ENCODE measurements at regions not wholly inside any gene's neighbourhood (a gene's known extent, or its start where the extent isn't known, plus 50 kb on each side); places are given as distances from the start of the nearest gene placed in this dataset.

DNA sequence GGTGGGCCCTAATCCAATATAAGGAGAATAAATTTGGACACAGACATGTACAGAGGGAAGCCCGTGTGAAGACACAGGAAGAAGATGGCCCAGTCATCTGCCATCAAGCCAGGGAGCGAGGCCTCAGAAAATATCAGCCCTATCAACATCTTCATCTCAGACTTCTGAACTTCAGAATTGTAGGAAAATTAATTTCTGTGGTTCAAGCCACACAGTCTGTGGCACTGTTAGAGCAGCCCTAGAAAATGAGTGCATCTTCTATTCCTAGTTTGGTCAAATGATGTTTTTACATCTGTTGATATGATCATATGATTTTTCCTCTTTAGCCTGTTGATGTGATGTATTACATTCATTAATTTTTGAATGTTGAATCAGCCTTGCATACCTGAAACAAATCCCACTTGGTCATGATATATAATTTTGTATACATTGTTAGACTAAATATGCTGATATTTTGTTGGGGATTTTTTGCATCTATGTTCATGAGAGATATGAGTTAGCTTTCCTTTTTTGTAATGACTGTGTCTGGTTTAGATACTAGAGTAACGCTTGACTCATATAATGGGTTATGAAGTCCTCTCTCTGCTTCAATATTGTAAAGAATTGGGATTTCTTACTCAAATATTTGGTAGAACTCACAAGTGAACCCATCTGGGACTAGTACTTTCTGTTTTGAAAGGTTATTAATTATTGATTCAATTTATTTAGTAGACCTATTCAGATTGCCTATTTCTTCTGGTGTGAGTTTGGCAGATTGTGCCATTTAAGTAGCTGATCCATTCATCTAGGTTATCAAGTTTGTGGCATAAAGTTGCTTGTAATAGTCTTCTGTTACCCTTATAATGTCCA, 451.4 kb downstream of the EIPR1 start:
- DNase-seq, result no peak

GRCh38 chr2:2922156-2922555, 455.5 kb downstream of the EIPR1 start:
- no peak for DNase-seq

- DNase-seq, result no peak
Observed at GRCh38 chr2:2921011-2921720, 456.5 kb downstream of the EIPR1 start.

DNA sequence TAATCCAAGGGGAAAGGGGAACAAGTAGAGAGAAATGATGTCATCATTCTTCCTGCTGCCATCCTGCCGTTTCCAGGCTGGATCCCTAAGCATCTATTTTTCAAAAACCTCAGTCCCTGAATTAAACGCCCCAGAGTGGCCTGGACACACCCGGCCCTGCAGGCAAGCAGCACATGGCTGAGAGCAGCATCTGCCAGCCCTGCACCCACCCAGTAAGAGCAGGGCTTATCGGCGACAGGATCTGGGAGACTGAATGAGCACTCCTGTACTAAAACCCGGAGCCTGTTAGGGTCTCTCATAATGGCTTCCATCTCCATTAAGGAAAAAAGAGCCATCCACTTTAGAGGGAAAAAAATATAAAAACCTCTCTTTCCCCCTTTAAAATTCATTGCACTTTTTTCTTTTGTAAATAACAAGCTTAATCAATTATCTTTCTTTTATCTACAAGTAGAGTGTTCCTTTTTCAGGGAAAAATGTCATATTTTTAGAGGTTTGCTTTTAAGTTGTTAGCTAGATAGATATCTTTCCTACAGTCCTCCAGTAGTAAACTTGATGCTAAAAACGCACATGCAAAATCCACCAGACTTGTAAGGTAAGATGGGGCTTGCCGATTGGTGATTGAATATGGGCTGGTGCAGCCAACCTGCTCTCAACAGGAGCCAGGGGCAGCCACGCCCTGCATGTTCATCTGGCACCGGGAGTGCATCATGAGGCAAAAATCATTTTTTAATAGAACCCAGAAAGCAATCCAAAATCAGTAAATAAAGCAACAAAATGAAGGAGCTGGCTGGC, 457.8 kb downstream of the EIPR1 start:
- no peak for DNase-seq

DNA sequence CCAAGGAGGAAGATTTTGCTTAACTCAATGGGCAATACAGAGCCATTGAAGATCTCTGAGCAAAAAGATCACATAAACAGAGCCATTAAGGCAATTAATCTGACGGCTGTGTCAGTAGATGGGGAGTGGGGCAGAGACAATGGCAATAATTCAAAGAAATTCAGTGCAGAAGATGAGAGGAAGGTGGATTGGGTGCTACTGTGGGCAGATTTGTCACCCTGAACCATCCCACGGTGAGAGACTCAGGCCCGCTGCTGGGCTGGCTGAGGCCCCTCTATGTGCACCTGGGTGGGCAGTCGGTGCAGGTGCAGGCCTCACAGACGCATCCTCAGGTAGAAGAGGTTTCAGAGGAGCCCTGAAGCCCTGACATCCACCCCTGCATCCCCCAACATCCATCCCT, 458.6 kb downstream of the EIPR1 start:
- no peak for DNase-seq

DNA sequence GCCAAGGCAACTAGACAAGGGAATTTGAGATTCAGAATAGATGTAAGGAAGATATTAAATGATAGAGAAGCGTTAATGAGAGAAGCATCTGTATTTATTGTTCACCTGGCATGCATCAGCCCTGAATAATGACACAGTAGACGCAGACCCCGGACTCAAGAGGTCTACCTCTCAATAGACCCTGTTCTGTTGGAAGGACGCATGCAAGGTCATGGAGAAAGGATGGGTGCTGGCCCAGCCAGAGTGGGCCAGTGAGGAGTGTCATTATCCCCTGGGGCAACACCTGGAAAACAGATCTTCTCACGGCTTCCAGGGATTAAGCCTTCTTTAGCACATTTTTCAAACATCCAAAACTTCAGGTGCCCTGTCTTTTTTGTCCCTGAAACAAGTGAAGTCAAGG, 461.0 kb downstream of the EIPR1 start:
- no peak for DNase-seq

DNA sequence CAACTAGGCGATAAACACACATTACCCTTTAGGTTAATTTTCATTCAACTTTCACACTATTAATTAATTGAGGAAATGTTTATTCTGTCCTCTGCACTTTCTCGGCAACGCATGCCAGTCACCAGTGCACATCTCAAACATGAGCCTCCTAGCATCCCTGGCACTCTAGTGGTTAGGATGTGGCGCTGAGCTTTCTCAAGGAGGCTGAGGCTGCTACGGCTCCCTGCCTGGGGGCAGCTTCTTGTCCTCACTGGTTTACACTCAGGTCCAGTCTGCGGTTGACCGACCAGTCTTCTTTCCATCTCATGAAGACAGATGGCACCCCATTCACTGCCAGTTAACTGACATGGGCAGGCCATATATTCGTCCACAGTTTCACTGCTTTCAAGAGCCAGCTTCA, 463.4 kb downstream of the EIPR1 start:
- no peak for DNase-seq

DNA sequence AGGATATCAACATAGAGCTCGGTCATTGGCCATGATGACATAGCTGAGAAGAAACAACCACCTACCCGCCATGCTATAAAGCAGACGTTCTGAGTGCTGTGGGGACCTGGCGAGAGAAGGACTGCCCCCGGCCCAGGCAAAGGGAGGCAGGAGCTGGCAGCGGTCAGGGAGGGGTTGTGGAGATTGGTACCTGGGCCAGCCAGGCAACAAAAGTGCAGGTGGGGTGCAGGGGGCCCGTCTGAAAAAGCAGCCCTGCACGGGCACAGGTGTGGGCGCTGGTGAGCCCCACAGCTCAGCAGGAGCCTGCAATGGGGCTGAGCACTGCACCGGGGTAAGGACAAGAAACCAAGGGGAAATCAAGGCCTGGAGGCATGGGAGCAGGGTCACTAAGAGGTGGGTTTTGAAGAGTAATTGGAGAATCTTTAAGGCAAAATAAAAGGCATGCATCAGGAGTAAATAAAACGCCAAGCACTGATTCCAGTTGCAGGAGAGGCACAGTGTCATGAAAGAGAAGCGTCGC, 464.0 kb downstream of the EIPR1 start:
- no peak for DNase-seq

DNA sequence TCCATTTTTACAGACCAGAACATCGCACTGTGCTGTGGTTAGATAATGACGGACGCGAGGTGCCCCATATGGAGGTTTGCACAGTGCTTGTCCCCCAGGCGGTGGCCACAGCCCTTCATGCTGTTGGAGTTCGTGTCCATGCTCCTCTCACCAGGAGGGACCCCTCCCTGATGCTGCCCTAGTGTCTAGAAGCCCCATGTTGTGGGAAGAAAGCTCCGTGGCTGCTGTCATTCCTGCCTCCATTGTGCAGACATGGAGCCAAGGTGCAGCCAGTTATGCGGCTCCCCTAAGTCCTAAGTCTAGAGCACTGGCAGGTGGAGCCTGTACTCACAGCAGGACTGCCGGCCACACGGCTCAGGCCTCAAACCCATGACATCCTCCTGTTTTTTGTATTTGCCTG, 464.9 kb downstream of the EIPR1 start:
- no peak for DNase-seq

DNA sequence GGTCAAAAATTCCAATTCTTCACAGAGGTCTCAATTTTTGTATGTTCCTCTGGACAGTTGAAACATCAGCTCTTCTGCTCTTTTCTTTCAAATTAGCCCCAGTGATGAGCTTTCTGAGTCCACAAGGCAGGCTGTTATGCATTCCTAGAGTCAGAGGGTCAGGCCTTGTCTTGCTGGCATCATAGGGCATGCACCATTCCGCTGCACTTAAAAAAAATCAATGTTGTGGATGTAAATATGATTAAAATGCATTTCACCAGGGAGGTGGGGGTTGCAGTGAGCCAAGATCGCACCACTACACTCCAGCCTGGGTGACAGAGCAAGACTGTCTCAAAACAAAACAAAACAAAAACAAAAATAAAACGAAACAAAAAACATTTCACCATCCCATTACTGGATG, 465.3 kb downstream of the EIPR1 start:
- DNase-seq, result no peak

GRCh38 chr2:2910259-2910658, 467.4 kb downstream of the EIPR1 start:
- no peak for DNase-seq

DNA sequence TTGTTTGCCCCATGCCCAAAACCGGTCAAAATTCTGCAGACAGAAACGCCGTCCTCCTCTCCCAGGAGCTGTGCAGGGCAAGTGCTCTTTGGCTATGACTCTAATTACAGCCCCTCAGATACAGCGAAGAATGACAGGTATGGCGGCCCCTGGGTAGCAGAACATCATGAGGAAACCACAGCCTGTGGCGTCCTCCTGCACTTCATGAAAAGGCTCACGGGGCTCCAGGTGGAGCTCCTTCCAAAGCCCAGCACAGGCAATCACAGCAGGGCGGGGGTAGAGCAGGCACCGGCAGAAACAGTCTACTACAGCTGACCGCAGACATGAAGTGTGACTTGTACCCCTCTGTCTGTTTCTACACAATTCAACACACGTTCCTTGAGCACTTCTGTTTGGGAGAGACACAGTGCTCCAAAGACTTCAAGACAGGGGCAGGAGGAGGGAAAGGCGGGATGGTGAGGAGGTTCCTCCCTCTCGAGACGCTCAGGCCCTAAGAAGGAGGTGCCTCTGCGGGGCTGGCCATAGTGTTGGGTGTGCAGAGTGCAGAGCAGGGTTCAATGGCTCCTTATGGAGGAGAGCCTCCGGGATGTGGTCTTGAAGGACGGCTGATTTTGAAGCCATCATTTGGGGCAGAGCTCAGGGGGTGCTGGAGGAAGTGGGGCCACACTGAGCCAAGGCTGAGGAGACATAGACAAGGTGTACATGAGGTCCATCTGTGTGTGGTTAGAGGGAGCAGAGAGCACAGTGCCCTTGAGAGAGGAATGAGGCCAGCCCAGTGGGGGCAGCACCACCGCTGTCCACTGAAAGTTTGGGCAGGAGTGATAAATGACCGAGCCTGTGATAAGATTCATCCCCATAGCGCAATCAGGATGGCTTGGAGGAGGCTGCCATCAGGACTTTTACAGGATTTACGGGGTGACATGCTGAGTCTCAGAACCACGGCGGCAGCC, 468.3 kb downstream of the EIPR1 start:
- DNase-seq, result no peak

DNA sequence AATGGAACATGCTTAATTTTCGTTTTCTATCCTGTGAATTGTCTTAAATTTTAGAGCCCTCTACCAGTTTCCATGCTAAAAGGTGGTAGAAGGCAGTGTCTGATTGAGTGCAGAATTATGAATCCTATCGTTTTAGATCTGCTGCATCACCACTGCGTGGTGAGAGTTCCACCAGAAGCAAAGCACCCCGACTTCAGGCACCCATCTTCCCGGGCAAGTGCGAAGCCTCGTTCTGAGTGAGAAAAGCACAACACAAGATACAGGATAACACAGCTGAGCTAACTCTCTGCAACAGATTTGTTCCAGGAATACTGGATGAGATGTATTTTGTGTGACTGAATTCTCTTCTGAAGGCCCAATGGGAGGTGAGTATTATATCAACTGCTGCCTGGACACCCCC, 471.5 kb downstream of the EIPR1 start:
- DNase-seq, result no peak

GRCh38 chr2:2904721-2905350, 472.8 kb downstream of the EIPR1 start:
- DNase-seq, result no peak

DNA sequence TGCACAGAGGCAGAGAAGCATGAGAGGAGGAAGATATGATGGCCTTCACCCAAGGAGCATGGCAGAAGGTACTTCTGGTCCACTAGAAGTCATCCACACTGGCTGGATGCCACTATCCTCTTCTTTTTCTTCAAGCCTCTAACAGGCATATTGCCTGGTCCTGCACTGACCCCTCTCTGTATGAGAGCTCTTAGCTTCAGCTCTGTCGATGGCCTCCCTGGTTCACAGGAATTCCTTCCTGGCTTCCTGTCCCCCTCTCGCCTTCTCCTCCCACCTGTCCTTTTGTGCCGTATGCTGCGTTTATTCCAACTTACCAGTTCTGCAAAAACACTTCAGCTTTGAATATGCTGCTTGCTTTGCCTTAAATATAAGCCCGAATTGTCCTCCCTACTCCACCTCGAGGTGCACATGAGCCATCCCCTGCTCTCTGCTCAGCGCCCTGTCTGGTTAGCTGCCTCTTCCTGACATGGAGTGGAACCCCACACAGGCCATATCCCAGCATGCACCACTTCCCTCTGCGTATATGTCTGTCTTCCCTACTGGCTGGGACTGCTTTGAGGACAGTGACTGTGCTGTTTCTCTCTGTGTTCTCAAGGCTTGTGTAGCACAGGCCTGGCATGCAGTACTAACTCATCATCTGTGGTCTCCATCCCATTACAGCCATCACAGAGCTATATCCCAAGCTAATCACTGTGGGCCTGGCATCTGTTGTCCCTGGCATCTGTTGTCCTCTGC, 474.9 kb downstream of the EIPR1 start:
- peak; percentile 2 for DNase-seq

- no peak for DNase-seq
Observed at GRCh38 chr2:2901384-2902345, 476.0 kb downstream of the EIPR1 start.

- DNase-seq, result no peak
Observed at GRCh38 chr2:2899826-2900225, 477.8 kb downstream of the EIPR1 start.

- no peak for DNase-seq
Observed at GRCh38 chr2:2898744-2899143, 478.9 kb downstream of the EIPR1 start.

DNA sequence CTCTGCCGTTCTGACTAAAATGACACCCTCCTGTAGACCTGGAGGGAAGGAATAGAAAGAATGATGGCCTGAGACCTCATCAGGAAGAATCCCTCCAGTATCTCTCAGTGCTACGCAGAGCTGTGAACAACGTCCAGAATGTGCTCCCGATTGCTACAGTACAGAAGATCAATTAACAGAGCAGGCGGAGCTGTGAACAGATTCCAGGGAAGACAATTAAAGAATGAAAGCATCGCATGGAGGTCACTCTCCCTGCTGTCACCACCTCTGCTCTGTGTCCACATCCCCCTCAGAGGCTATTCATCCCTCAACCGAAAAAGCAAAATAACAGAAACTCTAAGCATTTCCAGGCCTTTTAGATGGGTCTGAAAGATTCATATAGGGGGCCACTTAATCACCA, 481.0 kb downstream of the EIPR1 start:
- DNase-seq, result no peak

Data from tongue (tissue), 1 donor.